Stimulated activated CD4-positive, alpha-beta T cell treated with anti-CD3 and anti-CD28 coated beads, Interleukin-1b, Interleukin-23, amount 100 ng/mL, for 4 hours (primary cell): ENCODE measurements at regions not wholly inside any gene's neighbourhood (a gene's known extent, or its start where the extent isn't known, plus 50 kb on each side); places are given as distances from the start of the nearest gene placed in this dataset.

Experiments
- DNase-seq, 2 donors: peaks; one replicate each; pipeline ENCODE4 v3.0.0-alpha.2; 2020; ENCODE audit warnings: low read depth in 2 of 2

GRCh38 chr13:72534951-72535640 lies 192.3 kb downstream of the MZT1 start:
- no peak for DNase-seq

GRCh38 chr13:72530471-72530870 lies 197.0 kb downstream of the MZT1 start:
- DNase-seq: no peak

GRCh38 chr13:72527333-72527732 lies 200.1 kb downstream of the MZT1 start:
- no peak for DNase-seq

- DNase-seq: no peak
These were observed 203.8 kb downstream of the MZT1 start for GRCh38 chr13:72523593-72523992.

- DNase-seq: no peak
These were observed 204.4 kb downstream of the MZT1 start for GRCh38 chr13:72523049-72523448.

GRCh38 chr13:72521940-72522661 lies 205.3 kb downstream of the MZT1 start:
- DNase-seq: no peak

GRCh38 chr13:72514146-72514545 lies 213.3 kb downstream of the MZT1 start:
- no peak for DNase-seq

- no peak for DNase-seq
These were observed 219.0 kb downstream of the MZT1 start for GRCh38 chr13:72508392-72508791.

- no peak for DNase-seq
These were observed 219.8 kb downstream of the MZT1 start for GRCh38 chr13:72507416-72508199.

GRCh38 chr13:72506706-72507105 lies 220.7 kb downstream of the MZT1 start:
- no peak for DNase-seq

- no peak for DNase-seq
These were observed 222.1 kb downstream of the MZT1 start for GRCh38 chr13:72505376-72505775.

- no peak for DNase-seq
These were observed 223.1 kb downstream of the MZT1 start for GRCh38 chr13:72504131-72504841.

- DNase-seq: no peak
These were observed 226.6 kb downstream of the MZT1 start for GRCh38 chr13:72500851-72501250.

GRCh38 chr13:72495681-72496080 lies 231.7 kb downstream of the MZT1 start:
- DNase-seq: no peak

GRCh38 chr13:72489751-72490150 lies 237.7 kb downstream of the MZT1 start:
- DNase-seq: no peak

GRCh38 chr13:72473321-72473720 lies 254.1 kb downstream of the MZT1 start:
- DNase-seq: no peak

GRCh38 chr13:72469906-72470305 lies 257.5 kb downstream of the MZT1 start:
- no peak for DNase-seq

- no peak for DNase-seq
These were observed 263.9 kb downstream of the MZT1 start for GRCh38 chr13:72463561-72463960.

- no peak for DNase-seq
These were observed 264.7 kb downstream of the MZT1 start for GRCh38 chr13:72462726-72463125.

GRCh38 chr13:72462166-72462565 lies 265.3 kb downstream of the MZT1 start:
- DNase-seq: no peak

- DNase-seq: no peak
These were observed 268.7 kb downstream of the MZT1 start for GRCh38 chr13:72458701-72459100.

GRCh38 chr13:72457151-72457550 lies 270.3 kb downstream of the MZT1 start:
- DNase-seq: no peak
